ENCODE measurements at regions not wholly inside any gene's neighbourhood (a gene's known extent, or its start where the extent isn't known, plus 50 kb on each side); places are given as distances from the start of the nearest gene placed in this dataset.

- no peak overlapping the region for H3K27ac ChIP-seq (ENCODE audit: low read depth in 2 of 2, low read length in 2 of 2)
- intact Hi-C loops (cut with DNase I) = no loop called here
- H3K9me3 ChIP-seq (ENCODE audit: control insufficient read depth in 2 of 3, insufficient read depth in 1 of 3, low read length in 3 of 3) = no peaks in the 10 kb centered on the region
- no peaks in the 10 kb centered on the region for H3K27me3 ChIP-seq (ENCODE audit: control insufficient read depth, insufficient read depth, low read length)
- no peak overlapping the region for H3K4me3 ChIP-seq (ENCODE audit: low read length in 3 of 3)
- no peaks in the 10 kb centered on the region for H3K4me1 ChIP-seq (ENCODE audit: control insufficient read depth in 2 of 3, insufficient read depth in 2 of 3, low read depth in 1 of 3, low read length in 3 of 3)
- DNase-seq = no peak
- no peaks in the 10 kb centered on the region for H3K36me3 ChIP-seq (ENCODE audit: control insufficient read depth in 2 of 3, insufficient read depth in 3 of 3, low read length in 3 of 3)
- H3K9ac ChIP-seq (ENCODE audit: low read length in 3 of 3) = no peak overlapping the region
- FAIRE-seq = no peak
- TF ChIP-seq CTCF (IDR thresholded peaks at IDR 0.05; ENCODE audit: borderline replicate concordance, extremely low read depth, insufficient read depth) = no peak
Observed at GRCh38 chr1:101356604-101357443, 120.0 kb downstream of the S1PR1 start.

DNA sequence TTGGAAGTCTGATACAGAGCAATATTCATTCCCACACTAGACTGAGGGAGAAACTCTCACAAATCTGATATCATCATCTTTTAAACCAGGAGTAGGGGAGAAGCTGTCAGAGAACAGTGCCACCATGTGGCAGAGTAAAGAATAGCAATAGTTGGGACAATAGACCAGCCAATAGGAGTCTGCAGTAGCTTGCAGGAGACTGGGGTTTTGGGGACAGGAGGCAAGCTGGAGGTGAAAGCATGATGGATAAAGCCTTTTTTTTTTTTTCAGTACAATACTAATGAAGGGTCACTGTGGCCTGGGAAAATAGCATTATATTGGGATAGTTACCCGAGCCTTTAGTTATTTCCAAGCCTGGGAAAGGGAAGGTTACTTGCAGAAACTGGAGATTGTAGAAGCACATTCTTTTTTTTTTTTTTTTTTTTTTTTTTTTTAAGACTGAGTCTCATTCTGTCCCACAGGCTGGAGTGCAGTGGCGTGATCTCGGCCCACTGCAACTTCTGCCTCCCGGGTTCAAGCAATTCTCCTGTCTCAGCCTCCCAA lies 120.7 kb downstream of the S1PR1 start:
- Histone ChIP-seq H3K4me3 (ENCODE audit: low read length in 3 of 3) (no peak overlapping the region), H3K9ac (ENCODE audit: low read length in 3 of 3) (no peak overlapping the region), H3K27ac (ENCODE audit: low read depth in 2 of 2, low read length in 2 of 2) (no peak overlapping the region), H3K9me3 (ENCODE audit: control insufficient read depth in 2 of 3, insufficient read depth in 1 of 3, low read length in 3 of 3) (no peaks in the 10 kb centered on the region), H3K36me3 (ENCODE audit: control insufficient read depth in 2 of 3, insufficient read depth in 3 of 3, low read length in 3 of 3) (no peaks in the 10 kb centered on the region), H3K4me1 (ENCODE audit: control insufficient read depth in 2 of 3, insufficient read depth in 2 of 3, low read depth in 1 of 3, low read length in 3 of 3) (no peaks in the 10 kb centered on the region), H3K27me3 (ENCODE audit: control insufficient read depth, insufficient read depth, low read length) (no peaks in the 10 kb centered on the region)
- TF ChIP-seq CTCF (IDR thresholded peaks at IDR 0.05; ENCODE audit: borderline replicate concordance, extremely low read depth, insufficient read depth) = peak; percentile 78
- intact Hi-C loops (cut with DNase I) = no loop called here
- DNase-seq = peak in 4 of 5 donors; percentile 71 to 90 (median 86)
- FAIRE-seq = no peak

DNA sequence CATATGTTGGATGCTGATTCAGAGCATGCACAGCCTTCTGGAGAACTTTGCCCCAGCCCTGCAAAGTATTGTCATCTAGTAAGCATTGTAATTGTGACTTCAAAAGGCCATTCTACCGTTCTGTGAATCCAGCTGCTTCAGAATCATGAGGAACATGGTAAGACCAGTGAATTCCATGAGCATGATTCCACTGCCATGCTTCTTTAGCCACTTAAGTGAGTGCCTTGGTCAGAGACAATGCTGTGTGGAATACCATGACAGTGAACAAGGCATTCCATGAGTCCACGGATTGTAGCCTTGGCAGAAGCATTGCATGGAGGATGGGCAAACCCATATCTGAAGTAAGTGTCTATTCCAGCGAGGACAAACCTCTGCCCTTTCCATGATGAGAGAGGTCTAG lies 123.7 kb downstream of the S1PR1 start:
- Histone ChIP-seq H3K27me3 (ENCODE audit: control insufficient read depth, insufficient read depth, low read length) (no peaks in the 10 kb centered on the region), H3K9ac (ENCODE audit: low read length in 3 of 3) (no peak overlapping the region)
- no peak for FAIRE-seq

More for the DNA sequence above, 123.7 kb downstream of the S1PR1 start:
- intact Hi-C loops (cut with DNase I) = no loop called here
- Histone ChIP-seq H3K4me1 (ENCODE audit: control insufficient read depth in 2 of 3, insufficient read depth in 2 of 3, low read depth in 1 of 3, low read length in 3 of 3) (no peaks in the 10 kb centered on the region), H3K4me3 (ENCODE audit: low read length in 3 of 3) (no peak overlapping the region), H3K36me3 (ENCODE audit: control insufficient read depth in 2 of 3, insufficient read depth in 3 of 3, low read length in 3 of 3) (no peaks in the 10 kb centered on the region), H3K9me3 (ENCODE audit: control insufficient read depth in 2 of 3, insufficient read depth in 1 of 3, low read length in 3 of 3) (no peaks in the 10 kb centered on the region), H3K27ac (ENCODE audit: low read depth in 2 of 2, low read length in 2 of 2) (no peak overlapping the region)
- no peak for TF ChIP-seq CTCF (IDR thresholded peaks at IDR 0.05; ENCODE audit: borderline replicate concordance, extremely low read depth, insufficient read depth)
- no peak for DNase-seq
